ENCODE measurements at regions not wholly inside any gene's neighbourhood (a gene's known extent, or its start where the extent isn't known, plus 50 kb on each side); places are given as distances from the start of the nearest gene placed in this dataset.

DNA sequence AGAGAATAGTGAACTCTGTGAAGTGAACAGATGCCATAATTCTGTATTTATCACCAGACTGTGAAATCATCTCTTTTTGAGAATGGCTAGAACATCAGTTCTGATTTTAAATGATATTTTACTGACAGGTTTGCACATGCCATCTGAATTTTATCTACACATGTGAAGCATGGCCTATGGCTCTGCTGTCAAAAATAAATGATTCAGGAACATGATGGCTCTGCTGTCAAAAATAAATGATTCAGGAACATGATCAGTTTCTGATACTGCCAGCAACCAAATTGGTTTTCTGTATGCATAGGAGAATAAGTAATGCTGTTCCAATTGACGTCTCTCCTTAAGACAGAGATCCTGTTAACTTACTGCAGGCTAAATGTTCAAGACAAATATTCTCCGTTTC lies 70.6 kb upstream of the TLL1 start:
- no peaks in the 10 kb centered on the region for H3K27me3 ChIP-seq (ENCODE audit: insufficient read depth, low read length)
- no peaks in the 10 kb centered on the region for H4K20me1 ChIP-seq (ENCODE audit: insufficient read depth, low read length)
- no peak overlapping the region for H2AFZ ChIP-seq (ENCODE audit: low read length)
- H3K4me3 ChIP-seq (ENCODE audit: low read depth, low read length, poor library complexity, severe bottlenecking) = no peak overlapping the region
- H3K9me2 ChIP-seq (ENCODE audit: low read depth, low read length) = no peaks in the 10 kb centered on the region
- H3K79me2 ChIP-seq (ENCODE audit: insufficient read depth, low read length) = no peaks in the 10 kb centered on the region
- H3K27ac ChIP-seq (ENCODE audit: low read depth, low read length, poor library complexity, severe bottlenecking) = no peak overlapping the region
- no peak overlapping the region for H3K4me2 ChIP-seq (ENCODE audit: low read length)
- H3K36me3 ChIP-seq (ENCODE audit: insufficient read depth, low read length) = no peaks in the 10 kb centered on the region
- no peaks in the 10 kb centered on the region for H3K9me3 ChIP-seq (ENCODE audit: low read length)
- no peaks in the 10 kb centered on the region for H3F3A ChIP-seq (ENCODE audit: insufficient read depth, low read length)
- no peaks in the 10 kb centered on the region for H3K4me1 ChIP-seq (ENCODE audit: insufficient read depth, low read length, severe bottlenecking)
- no peak for TF ChIP-seq EZH2 (IDR thresholded peaks at IDR 0.05; ENCODE audit: borderline replicate concordance, low read length)
- TF ChIP-seq, protein P1, sequence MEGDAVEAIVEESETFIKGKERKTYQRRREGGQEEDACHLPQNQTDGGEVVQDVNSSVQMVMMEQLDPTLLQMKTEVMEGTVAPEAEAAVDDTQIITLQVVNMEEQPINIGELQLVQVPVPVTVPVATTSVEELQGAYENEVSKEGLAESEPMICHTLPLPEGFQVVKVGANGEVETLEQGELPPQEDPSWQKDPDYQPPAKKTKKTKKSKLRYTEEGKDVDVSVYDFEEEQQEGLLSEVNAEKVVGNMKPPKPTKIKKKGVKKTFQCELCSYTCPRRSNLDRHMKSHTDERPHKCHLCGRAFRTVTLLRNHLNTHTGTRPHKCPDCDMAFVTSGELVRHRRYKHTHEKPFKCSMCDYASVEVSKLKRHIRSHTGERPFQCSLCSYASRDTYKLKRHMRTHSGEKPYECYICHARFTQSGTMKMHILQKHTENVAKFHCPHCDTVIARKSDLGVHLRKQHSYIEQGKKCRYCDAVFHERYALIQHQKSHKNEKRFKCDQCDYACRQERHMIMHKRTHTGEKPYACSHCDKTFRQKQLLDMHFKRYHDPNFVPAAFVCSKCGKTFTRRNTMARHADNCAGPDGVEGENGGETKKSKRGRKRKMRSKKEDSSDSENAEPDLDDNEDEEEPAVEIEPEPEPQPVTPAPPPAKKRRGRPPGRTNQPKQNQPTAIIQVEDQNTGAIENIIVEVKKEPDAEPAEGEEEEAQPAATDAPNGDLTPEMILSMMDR (IDR thresholded peaks at IDR 0.05; ENCODE audit: low read length) = no peak
- no peak overlapping the region for H3K9ac ChIP-seq (ENCODE audit: low read length)

DNA sequence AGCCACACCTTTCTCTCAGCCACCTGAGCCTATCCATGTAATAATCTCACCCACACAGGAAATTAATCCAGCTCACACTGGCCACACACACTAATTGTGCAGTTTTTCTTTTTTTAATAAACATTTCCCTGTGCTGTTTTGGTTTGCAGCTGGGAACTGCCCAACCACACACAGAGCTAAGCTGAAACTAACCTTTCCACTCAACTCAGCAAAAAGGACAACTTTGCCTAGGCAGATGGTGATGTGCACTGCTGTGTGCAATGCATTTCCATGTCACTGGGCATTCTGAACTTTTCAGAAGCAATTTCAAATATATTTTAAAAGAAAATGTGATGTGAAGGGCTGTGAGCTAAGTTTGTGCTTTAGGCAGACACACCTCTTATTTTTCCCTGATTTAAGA lies 70.0 kb upstream of the TLL1 start:
- TF ChIP-seq, protein P1 (IDR thresholded peaks at IDR 0.05; ENCODE audit: low read length) = no peak
- no peak for TF ChIP-seq EZH2 (IDR thresholded peaks at IDR 0.05; ENCODE audit: borderline replicate concordance, low read length)
- H3K4me1 ChIP-seq (ENCODE audit: insufficient read depth, low read length, severe bottlenecking) = no peaks in the 10 kb centered on the region
- no peaks in the 10 kb centered on the region for H3K36me3 ChIP-seq (ENCODE audit: insufficient read depth, low read length)
- no peaks in the 10 kb centered on the region for H3K79me2 ChIP-seq (ENCODE audit: insufficient read depth, low read length)
- no peak overlapping the region for H3K4me2 ChIP-seq (ENCODE audit: low read length)
- H3K9ac ChIP-seq (ENCODE audit: low read length) = no peak overlapping the region
- H4K20me1 ChIP-seq (ENCODE audit: insufficient read depth, low read length) = no peaks in the 10 kb centered on the region
- no peak overlapping the region for H3K4me3 ChIP-seq (ENCODE audit: low read depth, low read length, poor library complexity, severe bottlenecking)
- no peak overlapping the region for H2AFZ ChIP-seq (ENCODE audit: low read length)
- no peaks in the 10 kb centered on the region for H3F3A ChIP-seq (ENCODE audit: insufficient read depth, low read length)
- no peaks in the 10 kb centered on the region for H3K9me2 ChIP-seq (ENCODE audit: low read depth, low read length)
- no peaks in the 10 kb centered on the region for H3K9me3 ChIP-seq (ENCODE audit: low read length)
- no peak overlapping the region for H3K27ac ChIP-seq (ENCODE audit: low read depth, low read length, poor library complexity, severe bottlenecking)
- no peaks in the 10 kb centered on the region for H3K27me3 ChIP-seq (ENCODE audit: insufficient read depth, low read length)

DNA sequence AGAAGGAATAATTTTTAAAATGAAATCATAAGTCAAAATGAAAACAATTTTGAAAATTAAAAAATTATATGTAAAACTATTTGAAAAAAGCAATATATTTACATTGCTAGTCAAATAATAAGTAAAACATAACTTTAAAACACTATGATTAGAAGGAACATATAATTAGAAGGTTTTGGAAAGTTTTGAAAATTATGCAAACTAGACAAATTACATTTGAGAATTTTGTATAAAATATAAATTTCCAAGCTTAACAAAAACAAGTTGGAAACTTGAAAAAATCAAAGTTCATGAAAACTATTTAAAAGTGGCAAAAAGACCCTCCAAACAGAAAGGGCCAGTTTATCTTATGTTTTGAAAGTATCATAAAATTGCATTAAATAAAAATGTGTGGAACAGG lies 67.6 kb upstream of the TLL1 start:
- Histone ChIP-seq H3K27me3 (ENCODE audit: insufficient read depth, low read length) (no peaks in the 10 kb centered on the region), H3K9ac (ENCODE audit: low read length) (no peak overlapping the region), H3K27ac (ENCODE audit: low read depth, low read length, poor library complexity, severe bottlenecking) (no peak overlapping the region), H3K36me3 (ENCODE audit: insufficient read depth, low read length) (no peaks in the 10 kb centered on the region), H3K4me1 (ENCODE audit: insufficient read depth, low read length, severe bottlenecking) (no peaks in the 10 kb centered on the region), H3K9me2 (ENCODE audit: low read depth, low read length) (no peaks in the 10 kb centered on the region), H2AFZ (ENCODE audit: low read length) (no peak overlapping the region), H3K79me2 (ENCODE audit: insufficient read depth, low read length) (no peaks in the 10 kb centered on the region), H3K9me3 (ENCODE audit: low read length) (no peaks in the 10 kb centered on the region), H3K4me2 (ENCODE audit: low read length) (no peak overlapping the region), H4K20me1 (ENCODE audit: insufficient read depth, low read length) (no peaks in the 10 kb centered on the region), H3F3A (ENCODE audit: insufficient read depth, low read length) (no peaks in the 10 kb centered on the region), H3K4me3 (ENCODE audit: low read depth, low read length, poor library complexity, severe bottlenecking) (no peak overlapping the region)
- no peak for TF ChIP-seq EZH2 (IDR thresholded peaks at IDR 0.05; ENCODE audit: borderline replicate concordance, low read length)
- TF ChIP-seq, protein P1 (IDR thresholded peaks at IDR 0.05; ENCODE audit: low read length) = no peak
